Limb (tissue), 2 donors: ENCODE measurements at regions not wholly inside any gene's neighbourhood (a gene's known extent, or its start where the extent isn't known, plus 50 kb on each side); places are given as distances from the start of the nearest gene placed in this dataset.

ENCODE experiments used
- DNase-seq, 2 donors: peaks; one replicate each; pipeline ENCODE4 v3.0.0-alpha.2; 2016; ENCODE audit errors: extremely low spot score in 2 of 2

GRCh38 chr9:28301281-28301680 lies 728.0 kb upstream of the C9orf72 start:
- no peak for DNase-seq

GRCh38 chr9:28317745-28318144 lies 744.5 kb upstream of the C9orf72 start:
- DNase-seq, result no peak

- no peak for DNase-seq
Measured at GRCh38 chr9:28318515-28318914, 745.2 kb upstream of the C9orf72 start.

GRCh38 chr9:28319981-28320380 lies 746.7 kb upstream of the C9orf72 start:
- DNase-seq, result no peak

GRCh38 chr9:28320616-28321015 lies 747.3 kb upstream of the C9orf72 start:
- DNase-seq, result no peak

- no peak for DNase-seq
Measured at GRCh38 chr9:28329323-28329722, 756.0 kb upstream of the C9orf72 start.

- DNase-seq, result no peak
Measured at GRCh38 chr9:28332648-28333047, 759.4 kb upstream of the C9orf72 start.

- DNase-seq, result no peak
Measured at GRCh38 chr9:28341913-28342312, 768.6 kb upstream of the C9orf72 start.

- no peak for DNase-seq
Measured at GRCh38 chr9:28342815-28343338, 769.6 kb upstream of the C9orf72 start.

GRCh38 chr9:28363151-28363562 lies 789.9 kb upstream of the C9orf72 start:
- DNase-seq, result no peak

- DNase-seq, result no peak
Measured at GRCh38 chr9:28365020-28365640, 791.8 kb upstream of the C9orf72 start.

- DNase-seq, result no peak
Measured at GRCh38 chr9:28365728-28366127, 792.4 kb upstream of the C9orf72 start.

- DNase-seq, result no peak
Measured at GRCh38 chr9:28378231-28378630, 805.0 kb upstream of the C9orf72 start.

GRCh38 chr9:28379082-28379481 lies 805.8 kb upstream of the C9orf72 start:
- no peak for DNase-seq

GRCh38 chr9:28389411-28389810 lies 816.1 kb upstream of the C9orf72 start:
- DNase-seq, result no peak

- DNase-seq, result no peak
Measured at GRCh38 chr9:28394774-28395173, 821.5 kb upstream of the C9orf72 start.

- no peak for DNase-seq
Measured at GRCh38 chr9:28396058-28396457, 822.8 kb upstream of the C9orf72 start.

- DNase-seq, result no peak
Measured at GRCh38 chr9:28407351-28407750, 834.1 kb upstream of the C9orf72 start.

GRCh38 chr9:28409919-28410318 lies 836.6 kb upstream of the C9orf72 start:
- DNase-seq, result no peak

GRCh38 chr9:28410411-28410810 lies 837.1 kb upstream of the C9orf72 start:
- DNase-seq, result no peak

- no peak for DNase-seq
Measured at GRCh38 chr9:28413471-28413870, 840.2 kb upstream of the C9orf72 start.

- no peak for DNase-seq
Measured at GRCh38 chr9:28423255-28423654, 850.0 kb upstream of the C9orf72 start.

GRCh38 chr9:28435456-28435855 lies 862.2 kb upstream of the C9orf72 start:
- DNase-seq, result no peak

GRCh38 chr9:28439688-28440087 lies 866.4 kb upstream of the C9orf72 start:
- no peak for DNase-seq
